ENCODE measurements at regions not wholly inside any gene's neighbourhood (a gene's known extent, or its start where the extent isn't known, plus 50 kb on each side); places are given as distances from the start of the nearest gene placed in this dataset.

DNA sequence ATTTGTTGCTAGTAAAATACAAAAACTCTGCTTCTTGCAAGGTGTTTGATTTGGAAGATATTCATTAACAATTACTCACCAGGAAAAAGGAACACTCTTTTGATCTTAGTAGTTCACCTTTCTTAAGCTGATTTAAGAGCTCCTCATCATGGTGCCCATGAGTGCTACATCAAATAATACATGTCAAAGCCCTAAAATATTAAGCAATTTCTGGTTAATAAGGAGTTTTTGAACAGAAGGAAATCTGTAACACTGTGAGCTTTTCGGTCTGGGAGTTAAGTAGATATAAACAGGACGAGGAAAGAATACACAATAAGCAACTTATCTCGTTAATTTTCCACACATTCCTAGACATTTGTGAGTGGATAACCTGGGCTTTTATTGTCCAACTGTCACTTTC is 83.9 kb upstream of the DCBLD2 start:
- intact Hi-C loops (cut with DNase I; ENCODE audit: low total_unique reads), result no loop called here
- Histone ChIP-seq H3K4me1 (no peaks in the 10 kb centered on the region), H3K4me3 (no peak overlapping the region), H3K27me3 (no peaks in the 10 kb centered on the region), H3K9me3 (no peaks in the 10 kb centered on the region), H3K36me3 (no peaks in the 10 kb centered on the region), H3K27ac (no peak overlapping the region)
- TF ChIP-seq POLR2A (IDR thresholded peaks at IDR 0.05), result no peak
- TF ChIP-seq CTCF (IDR thresholded peaks at IDR 0.05), result no peak
- DNase-seq, result no peak

DNA sequence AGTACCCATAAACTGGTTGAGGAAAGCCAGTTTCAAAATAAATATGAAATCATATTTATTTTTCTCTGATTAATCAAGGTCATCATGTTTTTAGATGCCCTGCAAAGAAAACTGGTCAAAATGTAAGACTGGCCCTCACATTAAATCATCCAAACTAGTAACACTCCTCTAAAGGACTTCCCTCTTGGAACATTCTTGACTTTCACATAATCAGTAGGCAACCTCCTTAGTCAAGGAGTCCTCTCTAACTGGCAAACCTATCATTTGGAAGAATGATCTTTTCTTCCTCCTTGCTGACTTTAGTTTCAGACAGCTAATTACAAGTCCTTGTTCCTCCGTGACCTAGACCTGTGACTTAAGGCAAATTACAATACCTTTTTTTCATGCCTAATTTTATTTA is 82.5 kb upstream of the DCBLD2 start:
- no peak for DNase-seq
- Histone ChIP-seq H3K4me3 (no peak overlapping the region), H3K27me3 (no peaks in the 10 kb centered on the region), H3K4me1 (no peaks in the 10 kb centered on the region), H3K27ac (no peak overlapping the region), H3K36me3 (no peaks in the 10 kb centered on the region), H3K9me3 (no peaks in the 10 kb centered on the region)
- TF ChIP-seq CTCF (IDR thresholded peaks at IDR 0.05) (no peak), POLR2A (IDR thresholded peaks at IDR 0.05) (no peak)
- intact Hi-C loops (cut with DNase I; ENCODE audit: low total_unique reads), result no loop called here

DNA sequence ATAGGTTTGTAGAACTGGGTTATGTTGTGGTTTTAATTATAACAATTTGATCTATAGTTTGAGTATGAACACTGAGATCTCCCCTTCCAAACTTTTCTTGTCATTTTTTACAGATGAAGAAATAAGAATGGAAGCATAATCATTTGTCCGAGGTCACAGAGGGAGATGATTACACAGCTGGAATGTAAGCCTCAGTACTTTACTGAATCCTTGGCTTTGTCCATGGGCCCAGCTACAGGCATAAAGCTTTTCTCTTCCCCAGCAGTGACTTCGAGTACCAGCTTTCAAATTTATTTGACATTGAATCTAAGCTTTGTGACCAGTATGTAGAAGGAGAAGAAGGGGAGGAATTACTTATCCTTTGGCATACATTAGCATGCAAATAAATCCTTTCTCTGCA is 80.9 kb upstream of the DCBLD2 start:
- H3K4me1 ChIP-seq, result no peaks in the 10 kb centered on the region
- intact Hi-C loops (cut with DNase I; ENCODE audit: low total_unique reads), result no loop called here
- DNase-seq, result no peak

GRCh38 chr3:98980915-98981596 is 79.6 kb upstream of the DCBLD2 start:
- TF ChIP-seq CTCF (IDR thresholded peaks at IDR 0.05) (no peak), POLR2A (IDR thresholded peaks at IDR 0.05) (no peak)
- Histone ChIP-seq H3K9me3 (no peaks in the 10 kb centered on the region), H3K27me3 (no peaks in the 10 kb centered on the region), H3K36me3 (no peaks in the 10 kb centered on the region), H3K4me3 (no peak overlapping the region), H3K27ac (no peak overlapping the region), H3K4me1 (no peaks in the 10 kb centered on the region)
- intact Hi-C loops (cut with DNase I; ENCODE audit: low total_unique reads), result no loop called here
- DNase-seq, result no peak

More for the DNA sequence above, 80.9 kb upstream of the DCBLD2 start:
- H3K27me3 ChIP-seq, result no peaks in the 10 kb centered on the region
- H3K4me3 ChIP-seq, result no peak overlapping the region
- no peaks in the 10 kb centered on the region for H3K9me3 ChIP-seq
- no peak overlapping the region for H3K27ac ChIP-seq
- no peaks in the 10 kb centered on the region for H3K36me3 ChIP-seq
- TF ChIP-seq POLR2A (IDR thresholded peaks at IDR 0.05) (no peak), CTCF (IDR thresholded peaks at IDR 0.05) (no peak)

DNA sequence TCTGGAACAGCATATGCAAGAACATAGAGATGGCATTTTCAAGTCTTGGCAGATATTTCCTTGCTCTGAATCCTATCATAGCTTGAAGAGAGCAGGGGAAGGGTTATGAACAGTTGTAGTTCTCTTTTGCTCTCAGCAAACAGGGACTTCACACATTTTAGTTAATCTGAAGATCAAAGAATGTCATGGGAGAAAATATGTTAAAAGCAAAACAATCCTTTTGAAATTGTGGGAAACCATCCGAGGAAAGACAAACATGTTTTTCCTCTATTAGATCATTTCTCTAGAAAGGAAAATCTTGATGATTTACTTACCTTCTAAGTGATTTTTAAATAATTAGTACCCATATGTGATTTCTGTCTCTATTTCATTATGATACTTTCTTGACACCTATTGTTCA is 77.8 kb upstream of the DCBLD2 start:
- Histone ChIP-seq H3K36me3 (no peaks in the 10 kb centered on the region), H3K4me1 (no peaks in the 10 kb centered on the region), H3K9me3 (no peaks in the 10 kb centered on the region), H3K4me3 (no peak overlapping the region), H3K27me3 (no peaks in the 10 kb centered on the region), H3K27ac (no peak overlapping the region)
- no peak for TF ChIP-seq CTCF (IDR thresholded peaks at IDR 0.05)
- no peak for TF ChIP-seq POLR2A (IDR thresholded peaks at IDR 0.05)
- DNase-seq, result no peak
- intact Hi-C loops (cut with DNase I; ENCODE audit: low total_unique reads), result no loop called here

Data from uterus (tissue), 3 donors.